HG03108 (cell line): ENCODE measurements at regions not wholly inside any gene's neighbourhood (a gene's known extent, or its start where the extent isn't known, plus 50 kb on each side); places are given as distances from the start of the nearest gene placed in this dataset.

Experiments used
- ATAC-seq: cut with Tn5 transposase; IDR thresholded peaks from one replicate; pipeline ENCODE4 v1.9.1; 2021; ENCODE audit warnings: moderate library complexity; ENCODE audit not compliant: unreplicated experiment

DNA sequence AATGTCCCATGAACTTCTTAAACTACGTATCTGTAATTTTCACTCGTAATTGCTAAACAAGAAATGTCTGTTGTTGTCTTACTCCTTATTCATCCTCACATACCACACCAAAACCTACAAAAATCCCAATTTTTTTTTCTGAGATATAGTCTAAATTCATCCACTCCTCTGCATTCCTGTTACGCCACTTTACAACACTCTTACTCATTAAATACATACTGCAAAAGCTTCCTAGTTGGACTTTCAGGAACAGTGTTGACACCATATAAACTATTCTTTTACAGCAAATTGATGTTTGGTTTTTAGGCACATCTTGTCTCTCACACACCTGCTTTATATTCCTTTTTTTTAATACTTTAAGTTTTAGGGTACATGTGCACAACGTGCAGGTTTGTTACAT, 934.9 kb upstream of the CADM2 start:
- no peak for ATAC-seq

DNA sequence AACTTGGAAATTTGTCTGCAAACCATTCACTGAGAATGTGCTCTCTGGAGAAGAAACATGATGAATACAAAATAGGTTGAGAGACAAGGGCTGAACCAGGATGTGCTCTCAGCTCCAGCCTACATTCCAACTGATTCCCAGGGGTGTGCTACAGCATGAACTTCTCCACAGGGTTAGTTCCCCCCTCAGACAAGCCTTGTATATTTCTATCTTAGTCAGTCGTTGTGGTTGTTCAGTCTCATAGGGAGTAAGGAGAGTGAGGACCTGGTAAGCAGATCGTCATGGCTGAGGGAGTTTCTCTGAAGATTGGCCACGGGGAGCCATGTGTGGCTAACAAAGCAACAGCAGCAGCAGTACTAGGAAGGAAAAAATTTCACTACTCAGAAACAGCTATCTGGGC, 919.7 kb upstream of the CADM2 start:
- ATAC-seq, result no peak

GRCh38 chr3:84042399-84043106, 916.2 kb upstream of the CADM2 start:
- ATAC-seq, result no peak

- ATAC-seq, result no peak
These were observed 891.9 kb upstream of the CADM2 start for GRCh38 chr3:84066915-84067314.

DNA sequence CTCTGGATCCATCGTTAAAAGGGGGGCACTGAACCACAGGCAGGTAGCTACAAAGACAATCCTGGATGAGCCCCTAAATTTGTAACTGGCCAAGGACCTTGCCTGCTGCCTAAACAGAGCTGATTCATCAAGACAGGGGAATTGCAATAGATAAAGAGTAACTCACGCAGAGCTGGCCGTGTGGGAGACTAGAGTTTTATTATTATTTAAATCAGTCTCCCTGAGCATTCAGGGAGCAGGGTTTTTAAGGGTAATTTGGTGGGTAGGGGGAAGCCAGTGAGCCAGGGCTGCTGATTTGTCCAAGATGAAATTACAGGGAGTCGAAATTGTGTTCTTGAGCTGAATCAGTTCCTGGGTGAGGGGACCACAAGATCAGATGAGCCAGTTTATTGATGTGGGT, 885.1 kb upstream of the CADM2 start:
- no peak for ATAC-seq

GRCh38 chr3:84074767-84075166, 884.0 kb upstream of the CADM2 start:
- no peak for ATAC-seq

GRCh38 chr3:84077479-84077878, 881.3 kb upstream of the CADM2 start:
- no peak for ATAC-seq

DNA sequence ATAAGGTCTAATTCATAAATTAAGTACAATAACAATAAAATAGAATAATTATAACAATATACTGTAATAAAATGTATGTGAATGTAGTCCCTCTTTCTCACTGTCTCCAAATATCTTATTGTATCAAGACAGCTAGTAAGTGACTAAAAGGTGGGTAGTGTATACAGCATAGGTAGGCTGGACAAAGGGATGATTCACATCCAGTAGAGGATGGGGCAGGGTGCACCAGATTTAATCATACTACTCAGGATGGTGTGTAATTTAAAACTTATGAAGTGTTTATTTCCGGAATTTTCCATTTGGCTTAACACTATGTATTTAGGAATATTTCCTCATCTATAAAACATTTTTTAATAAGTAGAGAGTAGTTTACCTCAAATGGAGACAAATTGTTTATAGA, 876.1 kb upstream of the CADM2 start:
- no peak for ATAC-seq

GRCh38 chr3:84092907-84093306, 865.9 kb upstream of the CADM2 start:
- no peak for ATAC-seq

GRCh38 chr3:84096188-84096587, 862.6 kb upstream of the CADM2 start:
- no peak for ATAC-seq

- no peak for ATAC-seq
These were observed 857.9 kb upstream of the CADM2 start for GRCh38 chr3:84100861-84101260.

- no peak for ATAC-seq
These were observed 850.3 kb upstream of the CADM2 start for GRCh38 chr3:84108442-84108971.

- no peak for ATAC-seq
These were observed 848.9 kb upstream of the CADM2 start for GRCh38 chr3:84109911-84110310.

GRCh38 chr3:84110787-84111186, 848.0 kb upstream of the CADM2 start:
- no peak for ATAC-seq

- no peak for ATAC-seq
These were observed 833.5 kb upstream of the CADM2 start for GRCh38 chr3:84125201-84125721.

DNA sequence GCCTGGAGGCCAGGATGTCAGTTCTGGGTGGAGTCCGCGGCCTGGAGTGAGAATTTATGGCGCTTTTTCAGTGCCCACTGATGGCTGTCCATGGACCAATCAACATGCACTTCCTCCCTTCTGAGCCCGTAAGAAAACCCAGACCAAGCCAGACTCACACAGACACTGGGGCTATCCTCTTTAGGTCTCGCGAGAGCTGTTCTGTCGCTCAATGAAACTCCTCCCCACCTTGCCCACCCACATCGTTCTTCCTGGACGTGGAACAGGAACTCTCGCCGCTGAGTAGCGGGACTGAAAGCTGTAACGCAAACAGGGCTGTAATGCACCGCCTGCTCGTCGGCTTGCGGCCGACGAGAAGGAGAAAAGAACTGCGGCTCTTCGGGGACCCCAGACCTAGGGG, 833.0 kb upstream of the CADM2 start:
- ATAC-seq, result no peak

- no peak for ATAC-seq
These were observed 832.6 kb upstream of the CADM2 start for GRCh38 chr3:84126160-84126559.

DNA sequence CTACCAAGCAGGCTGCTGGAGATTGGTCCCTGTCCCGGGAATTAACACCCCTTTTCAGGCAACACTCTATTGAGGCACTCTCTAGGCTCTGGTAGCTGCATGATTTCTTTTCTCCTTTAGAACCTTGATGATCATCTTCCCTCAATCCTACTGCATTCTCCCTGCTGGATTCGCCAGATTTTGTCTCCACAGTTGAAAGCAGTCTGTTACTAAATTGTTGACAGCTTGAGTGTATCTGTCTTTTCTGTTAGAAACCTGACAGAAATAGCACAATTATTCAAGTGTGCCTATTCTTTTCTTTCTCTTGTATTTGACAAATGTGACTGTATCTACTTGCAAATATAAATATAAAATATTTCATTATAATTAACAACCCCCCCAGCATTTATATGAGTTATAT, 830.8 kb upstream of the CADM2 start:
- ATAC-seq, result no peak

GRCh38 chr3:84136425-84136824, 822.4 kb upstream of the CADM2 start:
- no peak for ATAC-seq

DNA sequence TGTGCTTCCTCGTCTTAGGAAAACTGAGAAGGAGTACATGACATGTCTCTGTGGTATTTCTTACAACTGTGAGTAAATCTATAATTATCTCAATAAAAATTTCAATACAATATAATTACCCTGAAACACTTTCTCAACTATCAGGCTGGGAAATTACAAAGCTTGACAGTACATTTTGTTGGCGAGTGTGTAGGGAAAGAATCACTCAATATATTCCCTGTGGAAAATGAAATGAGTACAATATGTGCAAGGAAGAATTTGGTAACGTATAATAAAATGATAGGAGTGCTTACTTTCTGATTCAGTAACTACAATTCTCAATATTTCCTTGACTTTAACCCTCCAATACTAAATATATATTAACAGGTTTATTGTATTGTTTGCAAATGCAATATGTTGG, 818.2 kb upstream of the CADM2 start:
- no peak for ATAC-seq

DNA sequence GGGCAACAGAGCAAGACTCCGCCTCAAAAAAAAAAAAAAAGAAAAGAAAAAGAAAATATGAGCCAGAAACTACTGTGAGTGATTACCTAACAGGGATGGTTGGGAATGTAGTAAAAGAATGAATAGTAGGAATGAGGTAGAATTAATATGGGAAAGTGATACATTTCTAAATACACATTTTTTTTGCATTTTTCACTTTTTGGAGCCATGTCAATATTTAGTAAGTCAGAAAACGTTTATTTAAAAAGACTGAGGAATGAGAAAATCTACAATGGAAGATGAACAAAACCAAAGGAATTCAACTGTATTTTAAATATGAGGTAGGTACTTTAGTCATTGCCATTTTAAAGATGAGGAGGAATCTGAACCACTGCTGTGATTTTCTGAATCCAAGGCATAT, 817.2 kb upstream of the CADM2 start:
- ATAC-seq, result no peak

DNA sequence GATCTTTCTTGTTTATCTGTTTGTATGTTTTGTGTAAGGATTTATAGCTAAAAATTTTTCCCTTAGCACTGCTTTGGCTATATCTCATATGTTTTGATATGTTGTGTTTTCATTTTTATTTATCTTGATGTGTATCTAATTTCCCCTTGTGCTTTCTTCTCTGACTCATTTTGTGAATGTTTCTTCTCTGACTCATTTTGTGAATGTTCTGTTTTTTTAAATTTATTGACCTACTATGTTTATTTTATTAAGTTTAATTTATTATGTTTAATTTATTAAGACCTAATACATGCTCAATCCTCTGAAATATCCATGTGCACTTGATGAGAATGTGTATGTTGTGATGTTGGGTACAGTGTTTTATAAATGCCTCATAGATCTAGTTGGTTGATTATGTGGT, 793.5 kb upstream of the CADM2 start:
- no peak for ATAC-seq

DNA sequence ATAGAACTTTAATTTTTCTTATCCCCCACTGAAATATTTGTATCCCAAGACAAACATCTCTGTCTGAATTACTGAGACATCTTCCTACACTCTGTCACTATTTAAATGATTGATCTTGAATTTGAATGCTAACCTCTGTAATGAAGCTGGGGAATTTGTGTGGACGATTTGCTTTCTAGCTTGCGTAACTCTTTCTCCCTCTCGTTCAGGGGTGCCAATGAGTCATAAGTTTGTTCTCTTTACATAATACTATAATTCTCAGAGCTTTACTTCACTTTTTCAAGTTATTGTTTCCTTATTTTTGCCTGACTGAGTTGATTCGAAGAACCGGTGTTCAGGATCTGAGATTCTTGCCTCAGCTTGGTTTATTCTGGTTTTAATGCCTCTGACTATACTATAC, 783.3 kb upstream of the CADM2 start:
- no peak for ATAC-seq
